AG04450 (cell line): ENCODE measurements at regions not wholly inside any gene's neighbourhood (a gene's known extent, or its start where the extent isn't known, plus 50 kb on each side); places are given as distances from the start of the nearest gene placed in this dataset.

Source experiments
- CTCF ChIA-PET: fragments of 300-600, 350-600 bp; formaldehyde crosslinking; extraction: SDS; loops from one replicate; lab custom pipeline; 2022; ENCODE audit warnings: antibody characterized with exemption, inconsistent platforms; lab: Charles Lee
- POLR2A ChIA-PET: fragments of 350-600 bp; formaldehyde crosslinking; extraction: SDS; loops from one replicate; lab custom pipeline; 2021; ENCODE audit warnings: antibody characterized with exemption, inconsistent platforms; lab: Yijun Ruan, JAX
- DNase-seq: peaks from one replicate; pipeline ENCODE4 v3.0.0-alpha.2; 2011; ENCODE audit warnings: low read depth, low spot score
- H3K27ac ChIP-seq: one replicate; pipeline ENCODE4 v1.5.1; 2012; ENCODE audit warnings: low read depth, low read length, control low read depth
- H3K27me3 ChIP-seq: one replicate; pipeline ENCODE4 v1.6.0; 2012; ENCODE audit warnings: low read length; ENCODE audit not compliant: control insufficient read depth, insufficient read depth
- H3K4me3 ChIP-seq: 2 replicates; pipeline ENCODE4 v1.5.1; 2011; ENCODE audit warnings: mild to moderate bottlenecking, low read depth, low read length, control low read depth
- H3K9me3 ChIP-seq: 2 replicates; pipeline ENCODE4 v1.5.1; 2012; ENCODE audit warnings: low read length; ENCODE audit not compliant: control insufficient read depth, insufficient read depth
- TF ChIP-seq, protein P1 (sequence below): IDR thresholded peaks from 2 replicates; pipeline ENCODE4 v1.5.1; 2011; ENCODE audit warnings: low read depth, low read length, control low read depth, inconsistent platforms

DNA sequence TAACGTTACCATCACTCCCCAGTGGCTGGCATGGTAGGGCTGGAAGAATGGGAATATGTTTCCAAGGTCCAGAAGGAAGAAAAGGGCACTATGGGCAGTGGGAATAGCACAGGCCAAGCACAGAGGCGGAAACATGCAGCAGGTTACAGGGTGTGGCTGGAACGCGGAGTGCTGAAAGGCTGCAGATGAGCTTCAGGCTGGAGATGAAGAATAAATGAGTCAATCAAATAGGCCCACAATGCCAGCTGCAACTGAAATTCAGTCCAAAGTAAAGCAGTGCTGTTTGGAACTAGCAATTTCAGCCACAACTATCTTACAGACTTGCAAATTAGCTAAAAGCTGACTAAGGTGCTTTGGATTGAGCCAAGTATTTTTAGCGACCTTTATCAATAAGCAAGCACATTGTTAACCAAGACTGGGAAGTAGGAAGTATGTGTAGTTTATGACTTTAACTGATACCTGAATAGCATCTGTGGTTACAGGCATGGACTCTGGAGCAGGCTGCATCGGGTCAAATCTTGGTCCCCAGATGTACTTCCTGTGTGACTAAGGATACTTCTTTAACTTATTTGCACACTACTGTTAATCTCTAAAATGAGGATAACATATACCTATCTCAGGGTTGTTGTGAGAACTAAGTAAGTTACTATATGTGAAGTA is 77.5 kb upstream of the CTTNBP2 start:
- H3K9me3 ChIP-seq = no peaks in the 10 kb centered on the region
- DNase-seq = no peak
- H3K27ac ChIP-seq = no peak overlapping the region
- CTCF ChIA-PET = no interaction called here
- POLR2A ChIA-PET = no interaction called here
- TF ChIP-seq, protein P1, sequence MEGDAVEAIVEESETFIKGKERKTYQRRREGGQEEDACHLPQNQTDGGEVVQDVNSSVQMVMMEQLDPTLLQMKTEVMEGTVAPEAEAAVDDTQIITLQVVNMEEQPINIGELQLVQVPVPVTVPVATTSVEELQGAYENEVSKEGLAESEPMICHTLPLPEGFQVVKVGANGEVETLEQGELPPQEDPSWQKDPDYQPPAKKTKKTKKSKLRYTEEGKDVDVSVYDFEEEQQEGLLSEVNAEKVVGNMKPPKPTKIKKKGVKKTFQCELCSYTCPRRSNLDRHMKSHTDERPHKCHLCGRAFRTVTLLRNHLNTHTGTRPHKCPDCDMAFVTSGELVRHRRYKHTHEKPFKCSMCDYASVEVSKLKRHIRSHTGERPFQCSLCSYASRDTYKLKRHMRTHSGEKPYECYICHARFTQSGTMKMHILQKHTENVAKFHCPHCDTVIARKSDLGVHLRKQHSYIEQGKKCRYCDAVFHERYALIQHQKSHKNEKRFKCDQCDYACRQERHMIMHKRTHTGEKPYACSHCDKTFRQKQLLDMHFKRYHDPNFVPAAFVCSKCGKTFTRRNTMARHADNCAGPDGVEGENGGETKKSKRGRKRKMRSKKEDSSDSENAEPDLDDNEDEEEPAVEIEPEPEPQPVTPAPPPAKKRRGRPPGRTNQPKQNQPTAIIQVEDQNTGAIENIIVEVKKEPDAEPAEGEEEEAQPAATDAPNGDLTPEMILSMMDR = no peak
- H3K27me3 ChIP-seq = no peaks in the 10 kb centered on the region
- H3K4me3 ChIP-seq = no peak overlapping the region

- POLR2A ChIA-PET = no interaction called here
- no peak for DNase-seq
- Histone ChIP-seq H3K27me3 (no peaks in the 10 kb centered on the region), H3K27ac (no peak overlapping the region), H3K4me3 (no peak overlapping the region), H3K9me3 (no peaks in the 10 kb centered on the region)
- TF ChIP-seq, protein P1 = no peak
- CTCF ChIA-PET = no interaction called here
These were observed 78.0 kb upstream of the CTTNBP2 start for GRCh38 chr7:117951285-117951684.

DNA sequence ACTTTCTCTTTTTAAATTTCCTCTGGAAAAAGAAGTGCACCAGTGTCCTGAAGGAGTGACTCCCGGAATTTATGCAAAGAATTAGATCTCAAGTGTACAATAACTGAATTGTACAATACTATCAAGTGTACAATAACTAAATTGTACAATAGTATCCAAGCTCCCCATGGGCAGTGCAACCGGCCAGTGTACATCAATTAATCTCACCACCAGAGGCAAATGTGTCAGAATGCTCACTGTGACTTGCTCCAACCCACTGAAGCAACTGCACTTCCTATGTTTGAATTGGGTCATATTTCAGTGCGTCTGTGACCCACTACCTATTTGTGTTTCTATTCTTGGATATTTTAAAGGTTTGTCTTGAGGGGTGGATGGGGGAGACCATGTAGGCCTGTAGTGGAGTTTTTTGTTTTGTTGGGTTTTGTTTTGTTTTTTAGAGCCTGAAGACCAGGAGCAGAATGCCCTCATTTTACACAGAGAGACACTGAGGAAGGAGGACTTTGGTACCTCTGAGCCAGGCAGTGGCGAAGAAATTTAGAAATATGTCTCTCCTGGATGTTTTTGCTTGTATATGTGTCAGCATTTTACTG is 78.5 kb upstream of the CTTNBP2 start:
- Histone ChIP-seq H3K27ac (no peak overlapping the region), H3K27me3 (no peaks in the 10 kb centered on the region), H3K4me3 (no peak overlapping the region), H3K9me3 (no peaks in the 10 kb centered on the region)
- CTCF ChIA-PET = interaction anchor here (1.4 kb wide), 1 partner anchor 42 kb away, joined by 4 read pairs; no protein-coding TSS in a partner anchor
- POLR2A ChIA-PET = no interaction called here
- TF ChIP-seq, protein P1 = no peak
- no peak for DNase-seq

GRCh38 chr7:117955046-117955445 is 81.8 kb upstream of the CTTNBP2 start:
- H3K4me3 ChIP-seq = no peak overlapping the region
- TF ChIP-seq, protein P1 = no peak
- CTCF ChIA-PET = no interaction called here
- POLR2A ChIA-PET = no interaction called here
- no peak for DNase-seq
- no peaks in the 10 kb centered on the region for H3K9me3 ChIP-seq
- H3K27me3 ChIP-seq = no peaks in the 10 kb centered on the region
- no peak overlapping the region for H3K27ac ChIP-seq

DNA sequence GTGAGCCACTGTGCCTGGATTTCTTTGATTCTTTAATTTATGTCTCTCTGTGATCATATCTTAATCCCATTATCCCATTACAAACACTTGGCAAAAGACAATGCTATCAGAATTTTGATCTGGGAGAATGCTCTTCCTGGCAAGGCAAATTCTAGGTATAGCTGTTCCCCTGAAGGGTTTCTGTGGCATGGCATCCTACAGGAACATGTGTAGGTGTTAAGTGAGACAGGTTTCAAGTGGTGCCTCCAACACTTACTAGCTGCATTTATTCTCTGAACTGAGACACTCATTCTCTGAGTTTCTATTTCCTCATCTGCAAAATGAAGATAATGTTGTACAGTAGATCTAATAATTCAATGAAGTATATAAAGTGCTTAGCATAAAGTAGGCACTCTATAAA is 87.1 kb upstream of the CTTNBP2 start:
- Histone ChIP-seq H3K27ac (no peak overlapping the region), H3K4me3 (no peak overlapping the region), H3K9me3 (no peaks in the 10 kb centered on the region), H3K27me3 (no peaks in the 10 kb centered on the region)
- CTCF ChIA-PET = no interaction called here
- DNase-seq = no peak
- POLR2A ChIA-PET = no interaction called here
- TF ChIP-seq, protein P1 = no peak
